HEK293T (cell line): ENCODE measurements at regions not wholly inside any gene's neighbourhood (a gene's known extent, or its start where the extent isn't known, plus 50 kb on each side); places are given as distances from the start of the nearest gene placed in this dataset.

ENCODE experiments used
- CTCF ChIA-PET: fragments of 350-600 bp; formaldehyde crosslinking; extraction: SDS; loops from one replicate; lab custom pipeline; 2021; ENCODE audit warnings: antibody characterized with exemption, inconsistent platforms; lab: Yijun Ruan, JAX
- POLR2A ChIA-PET: fragments of 350-600 bp; formaldehyde crosslinking; extraction: SDS; loops from one replicate; lab custom pipeline; 2020; ENCODE audit warnings: antibody characterized with exemption, inconsistent platforms; lab: Yijun Ruan, JAX
- DNase-seq: peaks from one replicate; pipeline ENCODE4 v3.0.0; 2012; ENCODE audit warnings: mixed read lengths; ENCODE audit errors: extremely low spot score
- ARNT ChIP-seq: fragments of 450-650 bp; IDR thresholded peaks from 2 replicates; pipeline ENCODE4 v1.6.1; 2017; ENCODE audit warnings: mild to moderate bottlenecking
- BHLHE40 ChIP-seq: fragments of 450-650 bp; IDR thresholded peaks from 2 replicates; pipeline ENCODE4 v1.6.1; 2016; ENCODE audit warnings: mild to moderate bottlenecking, moderate library complexity, borderline replicate concordance
- CTBP1 ChIP-seq: fragments of 450-650 bp; IDR thresholded peaks from 2 replicates; pipeline ENCODE4 v1.6.1; 2016; ENCODE audit warnings: borderline replicate concordance
- ELF4 ChIP-seq: fragments of 450-650 bp; IDR thresholded peaks from 2 replicates; pipeline ENCODE4 v1.6.1; 2017; ENCODE audit warnings: antibody characterized with exemption
- FOXA1 ChIP-seq: fragments of 450-650 bp; IDR thresholded peaks from 2 replicates; pipeline ENCODE4 v1.6.1; 2016; ENCODE audit warnings: mild to moderate bottlenecking
- FOXK2 ChIP-seq: fragments of 450-650 bp; IDR thresholded peaks from 2 replicates; pipeline ENCODE4 v1.6.1; 2016; ENCODE audit warnings: mild to moderate bottlenecking
- FOXM1 ChIP-seq: fragments of 450-650 bp; IDR thresholded peaks from 2 replicates; pipeline ENCODE4 v1.6.1; 2017; ENCODE audit warnings: mild to moderate bottlenecking, borderline replicate concordance
- HDGF ChIP-seq: fragments of 450-650 bp; IDR thresholded peaks from 2 replicates; pipeline ENCODE4 v1.6.1; 2017; ENCODE audit warnings: antibody characterized with exemption, borderline replicate concordance
- L3MBTL2 ChIP-seq: fragments of 450-650 bp; conservative IDR thresholded peaks from 2 replicates; pipeline ENCODE4 v1.6.1; 2016; ENCODE audit warnings: mild to moderate bottlenecking
- LEF1 ChIP-seq: fragments of 450-650 bp; IDR thresholded peaks from 2 replicates; pipeline ENCODE4 v1.6.1; 2017; ENCODE audit warnings: mild to moderate bottlenecking, borderline replicate concordance
- NFRKB ChIP-seq: fragments of 450-650 bp; IDR thresholded peaks from 2 replicates; pipeline ENCODE4 v1.6.1; 2016; ENCODE audit warnings: mild to moderate bottlenecking, moderate library complexity
- PKNOX1 ChIP-seq: fragments of 450-650 bp; IDR thresholded peaks from 2 replicates; pipeline ENCODE4 v1.6.1; 2016
- SP1 ChIP-seq: fragments of 450-650 bp; IDR thresholded peaks from 2 replicates; pipeline ENCODE4 v1.6.1; 2017
- SUZ12 ChIP-seq: fragments of 450-650 bp; IDR thresholded peaks from 2 replicates; pipeline ENCODE4 v1.6.1; 2016; ENCODE audit warnings: mild to moderate bottlenecking
- TARDBP ChIP-seq: fragments of 450-650 bp; IDR thresholded peaks from 2 replicates; pipeline ENCODE4 v1.6.1; 2016
- ZNF384 ChIP-seq: fragments of 450-650 bp; IDR thresholded peaks from 2 replicates; pipeline ENCODE4 v1.6.1; 2016

GRCh38 chr11:90738799-90739198 is 516.0 kb upstream of the CHORDC1 start:
- no peak for DNase-seq
- no peak for TF ChIP-seq FOXA1
- TF ChIP-seq BHLHE40: no peak
- TF ChIP-seq HDGF: no peak
- TF ChIP-seq FOXK2: no peak
- TF ChIP-seq FOXM1: no peak
- no peak for TF ChIP-seq ARNT
- no peak for TF ChIP-seq ELF4
- no peak for TF ChIP-seq L3MBTL2
- TF ChIP-seq PKNOX1: no peak
- TF ChIP-seq CTBP1: no peak
- TF ChIP-seq SP1: no peak
- TF ChIP-seq ZNF384: no peak
- TF ChIP-seq LEF1: no peak
- no peak for TF ChIP-seq NFRKB
- CTCF ChIA-PET: no interaction called here
- POLR2A ChIA-PET: no interaction called here

- CTCF ChIA-PET: no interaction called here
- DNase-seq: no peak
- POLR2A ChIA-PET: no interaction called here
- no peak for TF ChIP-seq FOXM1
- TF ChIP-seq ZNF384: no peak
- no peak for TF ChIP-seq BHLHE40
- TF ChIP-seq HDGF: no peak
- no peak for TF ChIP-seq NFRKB
- no peak for TF ChIP-seq ELF4
- TF ChIP-seq ARNT: no peak
- TF ChIP-seq L3MBTL2: no peak
- TF ChIP-seq CTBP1: no peak
- no peak for TF ChIP-seq SP1
- TF ChIP-seq TARDBP: no peak
- TF ChIP-seq SUZ12: no peak
- TF ChIP-seq PKNOX1: no peak
- TF ChIP-seq LEF1: no peak
- TF ChIP-seq FOXA1: no peak
- TF ChIP-seq FOXK2: no peak
Observed at GRCh38 chr11:90737444-90738050, 514.7 kb upstream of the CHORDC1 start.

GRCh38 chr11:90732486-90732885 is 509.6 kb upstream of the CHORDC1 start:
- ChIA-PET CTCF (no interaction called here), POLR2A (no interaction called here)
- DNase-seq: no peak
- TF ChIP-seq TARDBP: no peak
- TF ChIP-seq ARNT: no peak
- TF ChIP-seq FOXK2: no peak
- TF ChIP-seq ELF4: no peak
- TF ChIP-seq BHLHE40: no peak
- no peak for TF ChIP-seq FOXM1
- TF ChIP-seq NFRKB: no peak
- no peak for TF ChIP-seq PKNOX1
- no peak for TF ChIP-seq SUZ12
- TF ChIP-seq ZNF384: no peak
- no peak for TF ChIP-seq L3MBTL2
- TF ChIP-seq HDGF: no peak
- no peak for TF ChIP-seq CTBP1
- no peak for TF ChIP-seq SP1
- TF ChIP-seq LEF1: no peak
- no peak for TF ChIP-seq FOXA1

GRCh38 chr11:90723475-90723874 is 500.6 kb upstream of the CHORDC1 start:
- no peak for DNase-seq
- ChIA-PET POLR2A (no interaction called here), CTCF (no interaction called here)
- no peak for TF ChIP-seq PKNOX1
- TF ChIP-seq ARNT: no peak
- TF ChIP-seq L3MBTL2: no peak
- TF ChIP-seq TARDBP: no peak
- TF ChIP-seq FOXM1: no peak
- no peak for TF ChIP-seq BHLHE40
- no peak for TF ChIP-seq ELF4
- no peak for TF ChIP-seq NFRKB
- no peak for TF ChIP-seq FOXA1
- TF ChIP-seq ZNF384: no peak
- no peak for TF ChIP-seq SUZ12
- no peak for TF ChIP-seq LEF1
- TF ChIP-seq CTBP1: no peak
- no peak for TF ChIP-seq FOXK2
- TF ChIP-seq HDGF: no peak
- TF ChIP-seq SP1: no peak

- CTCF ChIA-PET: no interaction called here
- POLR2A ChIA-PET: no interaction called here
- DNase-seq: no peak
- TF ChIP-seq ZNF384 (no peak), SP1 (no peak), SUZ12 (no peak), BHLHE40 (no peak), FOXM1 (no peak), FOXK2 (no peak), CTBP1 (no peak), ARNT (no peak), NFRKB (no peak), HDGF (no peak), PKNOX1 (no peak), LEF1 (no peak), FOXA1 (no peak), TARDBP (no peak), ELF4 (no peak), L3MBTL2 (no peak)
Observed at GRCh38 chr11:90722552-90723190, 499.8 kb upstream of the CHORDC1 start.
